ENCODE measurements at regions not wholly inside any gene's neighbourhood (a gene's known extent, or its start where the extent isn't known, plus 50 kb on each side); places are given as distances from the start of the nearest gene placed in this dataset.
"Not testable (repeated sequence)": the region's sequence is repeated elsewhere in the genome, so short reads cannot be mapped to it uniquely, and the experiment has no call there.

GRCh38 chr20:25985597-25985996, 288.9 kb upstream of the ZNF337 start:
- DNase-seq = no peak

- no peak for DNase-seq
Observed at GRCh38 chr20:25984933-25985332, 288.3 kb upstream of the ZNF337 start.

- DNase-seq = not testable (repeated sequence)
Observed at GRCh38 chr20:25982701-25983100, 286.0 kb upstream of the ZNF337 start.

- DNase-seq = not testable (repeated sequence)
Observed at GRCh38 chr20:25978450-25979190, 282.0 kb upstream of the ZNF337 start.

- DNase-seq = peak in 1 of 2 experiments; percentile 12
Observed at GRCh38 chr20:25975816-25976215, 279.2 kb upstream of the ZNF337 start.

- DNase-seq = not testable (repeated sequence)
Observed at GRCh38 chr20:25965203-25965602, 268.6 kb upstream of the ZNF337 start.

GRCh38 chr20:25953876-25954275, 257.2 kb upstream of the ZNF337 start:
- not testable (repeated sequence) for DNase-seq

- not testable (repeated sequence) for DNase-seq
Observed at GRCh38 chr20:25935230-25935629, 238.6 kb upstream of the ZNF337 start.

GRCh38 chr20:25932806-25933205, 236.2 kb upstream of the ZNF337 start:
- not testable (repeated sequence) for DNase-seq

GRCh38 chr20:25932170-25932569, 235.5 kb upstream of the ZNF337 start:
- peak in 1 of 2 experiments; percentile 37 for DNase-seq

- peak; percentile 32 to 54 for DNase-seq
Observed at GRCh38 chr20:25902321-25902720, 205.7 kb upstream of the ZNF337 start.

- DNase-seq = not testable (repeated sequence)
Observed at GRCh38 chr20:25898663-25899062, 202.0 kb upstream of the ZNF337 start.

GRCh38 chr20:25879096-25879495, 182.4 kb upstream of the ZNF337 start:
- DNase-seq = not testable (repeated sequence)

- not testable (repeated sequence) for DNase-seq
Observed at GRCh38 chr20:25868650-25868979, 172.0 kb upstream of the ZNF337 start.

- no peak for DNase-seq
Observed at GRCh38 chr20:25867776-25868649, 171.4 kb upstream of the ZNF337 start.

GRCh38 chr20:25867015-25867775, 170.5 kb upstream of the ZNF337 start:
- DNase-seq = not testable (repeated sequence)

- peak; percentile 34 to 74 for DNase-seq
Observed at GRCh38 chr20:25865715-25866656, 169.3 kb upstream of the ZNF337 start.

GRCh38 chr20:25864963-25865714, 168.5 kb upstream of the ZNF337 start:
- DNase-seq = not testable (repeated sequence)

- DNase-seq = no peak
Observed at GRCh38 chr20:25864326-25864962, 167.8 kb upstream of the ZNF337 start.

GRCh38 chr20:25863536-25864325, 167.1 kb upstream of the ZNF337 start:
- peak; percentile 8 to 47 for DNase-seq
